Esophagus muscularis mucosa (tissue), 4 donors: ENCODE measurements at regions not wholly inside any gene's neighbourhood (a gene's known extent, or its start where the extent isn't known, plus 50 kb on each side); places are given as distances from the start of the nearest gene placed in this dataset.

Experiments
- DNase-seq: peaks from one replicate; pipeline ENCODE4 v3.0.0-alpha.2; 2017; ENCODE audit errors: extremely low spot score
- H3K27ac ChIP-seq, 4 donors: fragments of 200-600 bp; sonication (generic); replicated peaks in 1 of 4; 1 replicate in 3 of 4; 2 replicates in 1 of 4; pipeline ENCODE4 v1.5.1; 2016 to 2019; ENCODE audit warnings: mild to moderate bottlenecking in 1 of 4
- H3K27me3 ChIP-seq, 4 donors: fragments of 200-600 bp; sonication (generic); one replicate each; pipeline versions ENCODE4 v1.5.1 to v1.6.0; 2016 to 2019
- H3K36me3 ChIP-seq, 4 donors: fragments of 200-600 bp; sonication (generic); one replicate each; pipeline ENCODE4 v1.5.1; 2016 to 2019
- H3K4me1 ChIP-seq, 4 donors: fragments of 200-600 bp; sonication (generic); one replicate each; pipeline ENCODE4 v1.5.1; 2016 to 2019
- H3K4me3 ChIP-seq, 4 donors: fragments of 200-600 bp; sonication (generic); 1 replicate in 2 of 4; 2 replicates in 2 of 4; pipeline ENCODE4 v1.5.1; 2016 to 2019; ENCODE audit warnings: mild to moderate bottlenecking in 4 of 4, moderate library complexity in 1 of 4
- H3K9me3 ChIP-seq, 4 donors: fragments of 200-600 bp; sonication (generic); 1 replicate in 3 of 4; 2 replicates in 1 of 4; pipeline ENCODE4 v1.5.1; 2016 to 2019
- CTCF ChIP-seq, 3 experiments: fragments of 200-600 bp in 2 of 3; fragments of 450-650 bp in 1 of 3; sonication (generic) in 2 of 3; IDR thresholded peaks; one replicate each; pipeline ENCODE4 v1.5.1; 2017 to 2019; ENCODE audit warnings: antibody characterized with exemption in 3 of 3, mild to moderate bottlenecking in 2 of 3, moderate library complexity in 1 of 3
- EP300 ChIP-seq: sonication (generic); formaldehyde crosslinking; IDR thresholded peaks from one replicate; pipeline ENCODE4 v1.6.1; 2017; ENCODE audit warnings: antibody characterized with exemption
- POLR2A ChIP-seq: fragments of 450-650 bp; IDR thresholded peaks from one replicate; pipeline ENCODE4 v1.6.1; 2017; ENCODE audit warnings: antibody characterized with exemption, moderate library complexity, mild to moderate bottlenecking, low read depth
- POLR2AphosphoS5 ChIP-seq, 2 donors: sonication (generic); formaldehyde crosslinking; IDR thresholded peaks; one replicate each; pipeline ENCODE4 v1.6.1; 2017; ENCODE audit warnings: antibody characterized with exemption in 2 of 2
- WGBS: methylation state at CpG from one replicate; pipeline ENCODE4 v1.1.5; 2018; 5-methylcytosine and 5-hydroxymethylcytosine counted together
- intact Hi-C: fragments of 100-400 bp; cut with DNase I; formaldehyde crosslinking; loops from one replicate; pipeline ENCODE4 v1.15.1; 2023

- TF ChIP-seq POLR2A (no peak), CTCF (IDR thresholded peaks at IDR 0.05) (no peak), EP300 (no peak), POLR2AphosphoS5 (IDR thresholded peaks at IDR 0.05) (no peak)
- no peak for DNase-seq
- H3K27ac ChIP-seq = no peak overlapping the region
- peaks cover 0 to 62% (median 0%) of the 10 kb centered on the region in 4 donors for H3K27me3 ChIP-seq
- peaks cover 0 to 23% (median 11%) of the 10 kb centered on the region in 4 donors for H3K9me3 ChIP-seq
- H3K36me3 ChIP-seq = no peaks in the 10 kb centered on the region
- intact Hi-C loops = no loop called here
- no peaks in the 10 kb centered on the region for H3K4me1 ChIP-seq
- no peak overlapping the region for H3K4me3 ChIP-seq
- 97% methylated on average over 8 of the region's 9 CpGs for WGBS
Observed at GRCh38 chr11:116535120-116535519, 237.7 kb downstream of the BUD13 start.

- no peak for DNase-seq
- Histone ChIP-seq H3K9me3 (peaks cover 0 to 18% (median 8%) of the 10 kb centered on the region in 4 donors), H3K36me3 (no peaks in the 10 kb centered on the region), H3K27ac (no peak overlapping the region), H3K27me3 (peaks cover 0 to 56% (median 0%) of the 10 kb centered on the region in 4 donors), H3K4me3 (no peak overlapping the region), H3K4me1 (no peaks in the 10 kb centered on the region)
- 67% methylated on average over 14 of the region's 14 CpGs for WGBS
- intact Hi-C loops = no loop called here
- TF ChIP-seq EP300 = no peak
- no peak for TF ChIP-seq POLR2AphosphoS5 (IDR thresholded peaks at IDR 0.05)
- TF ChIP-seq CTCF (IDR thresholded peaks at IDR 0.05) = no peak
- no peak for TF ChIP-seq POLR2A
Observed at GRCh38 chr11:116534270-116534975, 238.4 kb downstream of the BUD13 start.

GRCh38 chr11:116533186-116533825 lies 239.5 kb downstream of the BUD13 start:
- Histone ChIP-seq H3K27me3 (peaks cover 0 to 56% (median 0%) of the 10 kb centered on the region in 4 donors), H3K27ac (no peak overlapping the region), H3K4me3 (no peak overlapping the region), H3K9me3 (peaks cover 0 to 13% (median 7%) of the 10 kb centered on the region in 4 donors), H3K36me3 (no peaks in the 10 kb centered on the region), H3K4me1 (no peaks in the 10 kb centered on the region)
- 42% methylated on average over 8 of the region's 11 CpGs for WGBS
- intact Hi-C loops = no loop called here
- no peak for DNase-seq
- TF ChIP-seq EP300 (no peak), CTCF (IDR thresholded peaks at IDR 0.05) (no peak), POLR2AphosphoS5 (IDR thresholded peaks at IDR 0.05) (no peak), POLR2A (no peak)

GRCh38 chr11:116532066-116532465 lies 240.7 kb downstream of the BUD13 start:
- H3K4me3 ChIP-seq = no peak overlapping the region
- H3K36me3 ChIP-seq = no peaks in the 10 kb centered on the region
- TF ChIP-seq EP300 (no peak), POLR2A (no peak), CTCF (IDR thresholded peaks at IDR 0.05) (no peak), POLR2AphosphoS5 (IDR thresholded peaks at IDR 0.05) (no peak)
- intact Hi-C loops = no loop called here
- 72% methylated on average over 8 of the region's 8 CpGs for WGBS
- peaks cover 0 to 67% (median 0%) of the 10 kb centered on the region in 4 donors for H3K27me3 ChIP-seq
- H3K4me1 ChIP-seq = no peaks in the 10 kb centered on the region
- no peak for DNase-seq
- peaks cover 0 to 13% (median 7%) of the 10 kb centered on the region in 4 donors for H3K9me3 ChIP-seq
- no peak overlapping the region for H3K27ac ChIP-seq
